IPS-18a (cell line): ENCODE measurements at regions not wholly inside any gene's neighbourhood (a gene's known extent, or its start where the extent isn't known, plus 50 kb on each side); places are given as distances from the start of the nearest gene placed in this dataset.

Source experiments
- H3K27ac ChIP-seq: one replicate; pipeline ENCODE4 v1.5.1; 2013; ENCODE audit warnings: low read length
- H3K27me3 ChIP-seq: one replicate; pipeline ENCODE4 v1.6.1; 2013; ENCODE audit warnings: mild to moderate bottlenecking, low read length; ENCODE audit not compliant: control insufficient read depth, insufficient read depth
- H3K36me3 ChIP-seq: one replicate; pipeline ENCODE4 v1.6.1; 2013; ENCODE audit warnings: low read depth, low read length; ENCODE audit not compliant: control insufficient read depth
- H3K4me1 ChIP-seq: one replicate; pipeline ENCODE4 v1.6.1; 2013; ENCODE audit warnings: low read depth, low read length; ENCODE audit not compliant: control insufficient read depth
- H3K4me3 ChIP-seq: one replicate; pipeline ENCODE4 v1.5.1; 2013; ENCODE audit warnings: low read length
- H3K9ac ChIP-seq: one replicate; pipeline ENCODE4 v1.6.1; 2013; ENCODE audit warnings: mild to moderate bottlenecking, low read length, moderate library complexity
- H3K9me3 ChIP-seq: one replicate; pipeline ENCODE4 v1.6.1; 2013; ENCODE audit warnings: low read depth, low read length; ENCODE audit not compliant: control insufficient read depth

DNA sequence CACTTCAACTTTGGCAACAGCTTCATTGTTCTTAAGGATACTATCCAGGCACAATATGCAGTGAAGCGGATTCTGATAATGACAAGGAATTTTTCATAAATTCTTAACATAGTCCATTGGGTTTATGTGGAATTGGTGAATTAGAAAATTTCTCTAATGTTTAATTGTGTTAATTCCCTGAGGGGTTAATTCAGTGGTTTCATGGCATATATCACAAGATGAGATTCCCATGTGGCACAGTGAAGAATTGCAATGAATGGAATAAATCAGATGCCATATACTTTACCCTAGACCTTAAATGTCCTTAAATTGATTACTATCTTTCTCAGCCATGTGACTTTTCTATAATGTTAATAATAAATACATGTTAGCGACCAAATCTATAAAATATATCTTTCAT is 1244.1 kb downstream of the ROBO2 start:
- Histone ChIP-seq H3K27me3 (no peaks in the 10 kb centered on the region), H3K27ac (no peak overlapping the region), H3K9me3 (no peaks in the 10 kb centered on the region), H3K4me3 (no peak overlapping the region), H3K9ac (no peak overlapping the region), H3K4me1 (peaks cover 32% of the 10 kb centered on the region), H3K36me3 (no peaks in the 10 kb centered on the region)

DNA sequence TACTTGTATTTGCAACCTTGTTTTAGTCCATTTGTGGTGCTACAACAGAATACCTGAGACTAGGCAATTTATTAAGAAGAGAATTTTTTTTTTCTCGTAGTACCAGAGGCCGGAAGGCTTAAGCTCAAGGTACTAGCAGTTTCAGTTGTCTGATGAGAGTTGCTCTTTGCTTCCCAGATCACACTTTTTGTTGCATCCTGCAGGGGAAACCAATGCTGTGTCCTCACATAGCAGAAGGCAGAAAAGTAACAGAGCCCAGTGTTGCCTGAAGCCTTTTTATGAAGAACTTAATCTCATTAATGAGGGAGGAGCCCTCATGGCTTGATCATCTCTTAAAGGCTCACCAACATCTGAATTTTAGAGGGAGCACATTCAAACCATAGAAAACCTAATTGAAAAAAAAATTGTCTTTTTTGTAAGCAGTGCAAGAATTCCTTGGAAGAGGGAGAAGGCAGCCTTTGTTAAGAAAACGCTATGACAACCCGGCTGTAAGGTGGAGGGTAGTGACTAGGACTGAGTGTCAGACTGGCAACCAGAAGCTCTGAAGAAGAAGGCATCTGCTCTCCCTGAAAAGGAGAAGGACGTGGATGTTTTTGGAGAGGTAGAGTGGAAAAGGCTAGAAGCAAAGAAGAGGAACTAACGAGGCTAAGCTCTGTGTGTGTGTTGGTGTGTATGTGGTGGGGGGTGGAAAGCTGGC is 1245.3 kb downstream of the ROBO2 start:
- no peak overlapping the region for H3K27ac ChIP-seq
- H3K4me3 ChIP-seq, result no peak overlapping the region
- H3K27me3 ChIP-seq, result no peaks in the 10 kb centered on the region
- H3K36me3 ChIP-seq, result no peaks in the 10 kb centered on the region
- no peak overlapping the region for H3K9ac ChIP-seq
- H3K4me1 ChIP-seq, result peaks cover 22% of the 10 kb centered on the region
- no peaks in the 10 kb centered on the region for H3K9me3 ChIP-seq

DNA sequence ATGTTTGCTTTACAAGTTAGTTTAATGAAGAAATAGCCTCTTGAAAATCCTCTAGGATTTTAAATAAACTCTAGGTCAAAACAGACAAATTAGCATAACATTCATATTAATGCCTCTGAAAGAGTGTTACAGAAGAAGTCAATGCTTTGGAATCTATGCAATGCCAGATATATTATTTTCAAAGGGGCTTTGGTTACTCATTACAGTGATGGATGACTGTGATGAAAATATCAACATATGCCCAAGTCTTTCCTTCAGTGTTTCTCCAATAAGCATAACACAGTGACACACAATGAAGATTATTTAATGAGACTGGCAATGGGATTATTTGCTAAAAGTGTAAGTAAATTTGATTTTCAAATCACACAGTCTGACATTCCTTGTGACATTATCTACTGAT is 1247.2 kb downstream of the ROBO2 start:
- Histone ChIP-seq H3K27me3 (no peaks in the 10 kb centered on the region), H3K36me3 (no peaks in the 10 kb centered on the region), H3K9me3 (no peaks in the 10 kb centered on the region), H3K4me3 (no peak overlapping the region), H3K9ac (no peak overlapping the region), H3K27ac (no peak overlapping the region), H3K4me1 (peaks cover 22% of the 10 kb centered on the region)

DNA sequence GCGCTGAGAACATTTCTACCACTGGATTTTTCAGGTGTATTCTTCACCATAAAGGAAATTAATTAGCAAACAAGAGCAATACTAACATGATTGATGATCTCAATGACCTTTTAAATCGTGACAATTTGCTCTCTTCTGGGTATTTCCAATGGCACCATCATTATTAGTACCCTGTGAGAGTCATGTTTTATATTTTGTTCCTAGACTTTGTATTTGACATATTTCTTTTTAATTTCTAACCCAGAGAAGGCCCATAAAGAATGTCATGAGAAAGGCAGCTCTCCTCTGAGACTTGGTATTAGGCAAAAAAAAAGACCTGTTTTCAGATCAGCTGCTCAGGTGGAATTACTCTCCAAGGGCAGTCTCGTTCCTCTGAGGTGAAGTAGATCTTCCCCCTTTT is 1253.4 kb downstream of the ROBO2 start:
- Histone ChIP-seq H3K4me1 (no peaks in the 10 kb centered on the region), H3K9ac (no peak overlapping the region), H3K27ac (no peak overlapping the region), H3K27me3 (no peaks in the 10 kb centered on the region), H3K36me3 (no peaks in the 10 kb centered on the region), H3K4me3 (no peak overlapping the region), H3K9me3 (no peaks in the 10 kb centered on the region)

DNA sequence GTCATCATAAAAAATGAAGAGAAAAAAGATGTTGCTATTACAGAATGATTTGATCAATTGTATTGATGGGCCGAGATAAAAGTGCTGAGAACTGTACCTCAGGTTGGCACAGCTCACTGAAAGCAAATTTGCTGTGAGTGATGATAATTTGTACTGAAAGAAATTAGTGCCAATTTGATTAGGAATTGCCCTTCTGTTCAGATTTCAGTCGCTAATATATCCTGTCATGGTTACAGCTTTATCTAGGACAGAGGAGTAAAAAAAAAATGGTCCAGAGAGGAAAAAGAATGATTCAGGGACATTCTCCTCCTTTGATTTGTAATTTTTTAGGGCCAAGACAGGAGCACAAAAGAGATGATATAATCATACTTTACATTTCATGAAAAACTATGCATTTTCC is 1264.2 kb downstream of the ROBO2 start:
- Histone ChIP-seq H3K36me3 (no peaks in the 10 kb centered on the region), H3K9ac (no peak overlapping the region), H3K27ac (no peak overlapping the region)

DNA sequence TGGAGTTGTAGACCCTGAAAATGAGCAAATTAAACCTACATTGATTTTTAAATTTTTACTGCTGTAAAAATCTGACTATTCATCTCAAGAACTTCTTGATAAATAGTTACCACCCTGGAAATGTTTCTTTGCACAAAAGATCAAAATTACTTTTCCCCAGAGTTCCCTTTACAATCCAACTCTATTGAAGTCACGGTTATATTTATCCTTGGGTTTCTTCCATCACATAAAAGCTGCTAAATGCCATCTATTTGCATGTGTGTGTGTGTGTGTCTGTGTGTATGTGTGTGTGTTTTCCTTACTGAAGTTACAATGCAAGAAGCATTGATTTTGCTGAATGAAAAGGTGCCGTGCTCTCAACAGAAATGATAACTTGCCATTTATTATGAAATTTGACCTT is 1273.0 kb downstream of the ROBO2 start:
- H3K9me3 ChIP-seq, result no peaks in the 10 kb centered on the region
- H3K27me3 ChIP-seq, result no peaks in the 10 kb centered on the region
- peaks cover 6% of the 10 kb centered on the region for H3K4me1 ChIP-seq
- H3K36me3 ChIP-seq, result no peaks in the 10 kb centered on the region
- H3K9ac ChIP-seq, result no peak overlapping the region
- H3K4me3 ChIP-seq, result no peak overlapping the region
- H3K27ac ChIP-seq, result no peak overlapping the region

More for the DNA sequence above, 1264.2 kb downstream of the ROBO2 start:
- Histone ChIP-seq H3K4me3 (no peak overlapping the region), H3K4me1 (no peaks in the 10 kb centered on the region), H3K27me3 (no peaks in the 10 kb centered on the region), H3K9me3 (no peaks in the 10 kb centered on the region)

DNA sequence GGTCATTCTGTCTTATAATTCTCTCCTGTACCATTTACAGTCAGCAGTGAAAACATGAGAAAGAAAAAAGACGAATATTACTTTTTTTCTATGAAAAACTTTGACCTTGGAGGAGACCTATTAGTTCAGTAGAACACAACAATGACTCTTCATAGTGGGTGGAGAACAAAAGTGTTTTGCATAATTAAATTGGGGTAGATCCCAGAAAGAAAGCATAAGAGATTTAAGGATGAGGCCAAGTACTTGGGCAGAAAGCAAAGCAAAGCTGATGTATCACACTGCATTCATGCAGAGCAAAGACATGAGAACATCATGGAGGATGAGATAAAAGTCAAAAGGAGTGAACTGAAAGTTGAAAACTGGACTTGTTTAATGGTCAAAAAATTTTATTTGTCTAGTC is 1273.4 kb downstream of the ROBO2 start:
- Histone ChIP-seq H3K4me1 (peaks cover 6% of the 10 kb centered on the region), H3K36me3 (no peaks in the 10 kb centered on the region), H3K9ac (no peak overlapping the region), H3K27ac (no peak overlapping the region), H3K4me3 (no peak overlapping the region), H3K27me3 (no peaks in the 10 kb centered on the region), H3K9me3 (no peaks in the 10 kb centered on the region)

DNA sequence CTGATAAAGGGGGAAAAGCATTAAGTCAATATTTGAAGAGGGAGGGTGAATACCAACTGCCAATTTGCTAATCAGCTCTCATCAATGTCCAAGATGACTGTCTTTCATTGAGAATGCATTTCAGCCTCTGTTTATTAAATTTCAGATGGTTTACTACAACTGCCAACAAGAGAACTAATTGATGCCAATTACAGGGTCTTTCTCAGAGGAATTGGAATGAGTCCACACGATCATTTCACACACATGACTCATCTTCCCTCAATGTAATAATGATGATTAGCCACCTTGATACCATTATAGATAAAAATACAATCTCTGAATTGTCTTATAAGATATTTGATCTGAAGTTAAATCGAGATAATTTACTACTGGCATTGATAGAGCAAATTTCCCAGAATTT is 1274.4 kb downstream of the ROBO2 start:
- H3K4me3 ChIP-seq, result no peak overlapping the region
- peaks cover 6% of the 10 kb centered on the region for H3K4me1 ChIP-seq
- H3K27ac ChIP-seq, result no peak overlapping the region
- no peaks in the 10 kb centered on the region for H3K36me3 ChIP-seq
- H3K9me3 ChIP-seq, result no peaks in the 10 kb centered on the region
- no peak overlapping the region for H3K9ac ChIP-seq
- no peaks in the 10 kb centered on the region for H3K27me3 ChIP-seq

DNA sequence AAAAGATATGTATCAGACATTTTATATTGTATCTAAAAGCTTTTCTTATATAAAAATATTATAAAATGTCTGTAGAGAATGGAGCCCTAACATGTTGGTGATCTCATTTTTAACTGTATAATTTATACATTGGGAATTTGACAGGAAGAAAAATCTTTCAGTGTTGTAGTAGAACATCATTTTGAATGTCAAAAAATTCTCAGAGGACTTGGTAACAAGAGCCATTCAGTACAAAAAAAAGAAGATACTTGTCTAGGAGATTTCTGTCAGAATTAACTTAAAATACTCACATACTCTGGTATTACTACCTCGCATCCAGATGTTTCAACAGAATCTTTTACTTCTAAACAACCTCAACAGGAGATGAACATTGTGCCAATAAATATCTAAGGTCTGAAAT is 1277.9 kb downstream of the ROBO2 start:
- H3K9me3 ChIP-seq, result peaks cover 7% of the 10 kb centered on the region
- H3K4me1 ChIP-seq, result peaks cover 11% of the 10 kb centered on the region
- H3K27me3 ChIP-seq, result no peaks in the 10 kb centered on the region
- H3K9ac ChIP-seq, result no peak overlapping the region
- no peak overlapping the region for H3K27ac ChIP-seq
- no peak overlapping the region for H3K4me3 ChIP-seq
- no peaks in the 10 kb centered on the region for H3K36me3 ChIP-seq

DNA sequence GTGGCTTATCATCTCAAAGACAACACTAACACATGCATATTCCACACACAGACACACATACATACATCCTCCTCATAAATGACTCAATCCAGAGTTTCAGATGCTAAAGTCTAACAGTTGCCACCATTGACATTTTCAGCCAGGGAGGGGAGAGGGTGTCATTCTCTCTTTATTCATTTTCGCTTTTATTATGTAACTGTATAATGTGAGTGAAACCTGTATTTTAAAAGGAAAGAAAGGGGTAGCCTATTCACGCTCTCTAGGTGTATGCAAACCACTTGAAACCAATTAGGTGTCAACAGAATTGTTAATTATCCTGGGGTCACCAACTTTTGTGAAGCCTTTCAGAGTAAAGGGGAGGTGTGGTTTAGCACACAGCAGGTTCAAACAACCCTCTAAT is 1282.9 kb downstream of the ROBO2 start:
- no peaks in the 10 kb centered on the region for H3K27me3 ChIP-seq
- no peak overlapping the region for H3K9ac ChIP-seq
- H3K27ac ChIP-seq, result no peak overlapping the region
- H3K36me3 ChIP-seq, result no peaks in the 10 kb centered on the region
- H3K4me3 ChIP-seq, result no peak overlapping the region
- peaks cover 7% of the 10 kb centered on the region for H3K9me3 ChIP-seq
- peaks cover 15% of the 10 kb centered on the region for H3K4me1 ChIP-seq

DNA sequence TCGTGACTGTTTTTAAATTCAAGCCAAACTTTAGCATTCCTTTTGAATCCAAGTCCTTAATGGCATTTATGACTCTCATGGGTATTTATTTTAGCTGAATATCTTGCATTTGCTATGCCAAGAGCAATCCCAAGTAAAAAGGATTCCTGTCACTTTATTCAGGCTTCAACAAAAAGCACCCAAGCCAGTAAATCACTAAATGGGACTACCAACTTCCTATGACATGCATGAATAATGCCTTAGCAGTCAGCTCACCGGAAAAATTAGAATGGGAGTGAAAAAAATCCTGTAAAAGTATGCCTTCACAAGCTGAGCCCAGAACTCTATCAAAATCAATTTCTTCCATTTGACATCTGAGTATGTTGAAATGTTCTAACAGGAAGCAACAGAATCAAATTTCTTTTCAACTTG is 1297.9 kb downstream of the ROBO2 start:
- H3K4me1 ChIP-seq, result peaks cover 29% of the 10 kb centered on the region
- no peaks in the 10 kb centered on the region for H3K36me3 ChIP-seq
- H3K9ac ChIP-seq, result no peak overlapping the region
- no peaks in the 10 kb centered on the region for H3K27me3 ChIP-seq
- no peak overlapping the region for H3K4me3 ChIP-seq
- H3K9me3 ChIP-seq, result no peaks in the 10 kb centered on the region
- no peak overlapping the region for H3K27ac ChIP-seq

DNA sequence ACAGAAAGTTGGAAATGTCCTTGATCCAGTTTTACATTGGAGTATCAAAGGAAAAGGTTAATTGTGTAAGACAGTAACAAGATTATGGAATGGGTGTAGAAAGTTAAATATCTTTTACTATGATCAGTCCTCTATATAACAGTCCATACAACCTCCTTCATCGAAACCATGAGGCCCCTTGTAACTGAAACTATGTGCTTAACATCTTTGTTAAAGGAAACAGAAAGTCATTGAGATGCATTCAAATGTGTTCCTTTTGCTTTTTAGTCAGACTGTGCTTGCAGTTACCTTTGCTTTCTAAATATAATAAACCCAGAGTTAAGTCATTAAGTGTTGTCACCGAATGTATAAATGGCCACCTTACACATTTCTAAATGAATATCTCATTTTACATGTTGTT is 1298.5 kb downstream of the ROBO2 start:
- H3K4me3 ChIP-seq, result no peak overlapping the region
- no peaks in the 10 kb centered on the region for H3K27me3 ChIP-seq
- no peak overlapping the region for H3K9ac ChIP-seq
- no peaks in the 10 kb centered on the region for H3K9me3 ChIP-seq
- H3K4me1 ChIP-seq, result peaks cover 33% of the 10 kb centered on the region
- H3K36me3 ChIP-seq, result no peaks in the 10 kb centered on the region
- H3K27ac ChIP-seq, result no peak overlapping the region
